HG02571 (cell line): ENCODE measurements at regions not wholly inside any gene's neighbourhood (a gene's known extent, or its start where the extent isn't known, plus 50 kb on each side); places are given as distances from the start of the nearest gene placed in this dataset.

ENCODE experiments used
- ATAC-seq: cut with Tn5 transposase; IDR thresholded peaks from one replicate; pipeline ENCODE4 v1.9.1; 2021; ENCODE audit warnings: mild to moderate bottlenecking, moderate library complexity; ENCODE audit not compliant: unreplicated experiment

GRCh38 chr17:77707546-77707945 lies 251.0 kb upstream of the TNRC6C start:
- no peak for ATAC-seq

GRCh38 chr17:77708049-77708448 lies 250.5 kb upstream of the TNRC6C start:
- ATAC-seq: no peak

- no peak for ATAC-seq
Observed at GRCh38 chr17:77708936-77709335, 249.6 kb upstream of the TNRC6C start.

DNA sequence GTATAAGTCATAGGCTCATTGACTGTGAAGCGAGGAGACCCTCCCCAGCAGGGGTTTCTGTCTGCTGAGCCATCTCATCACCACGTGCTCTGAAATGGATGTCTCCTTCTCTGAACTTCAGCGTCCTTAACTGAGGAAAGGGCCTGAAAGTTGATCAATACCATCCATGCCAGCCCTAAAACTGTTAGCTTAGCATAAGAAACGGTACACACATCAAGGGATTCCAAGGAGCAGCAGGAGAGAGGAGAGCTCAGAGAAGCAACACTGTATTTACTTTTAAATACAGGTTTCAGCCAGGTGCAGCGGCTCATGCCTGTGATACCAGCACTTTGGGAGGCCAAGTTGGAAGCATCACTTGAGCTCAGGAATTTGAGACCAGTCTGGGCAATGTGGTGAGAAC lies 248.9 kb upstream of the TNRC6C start:
- no peak for ATAC-seq

DNA sequence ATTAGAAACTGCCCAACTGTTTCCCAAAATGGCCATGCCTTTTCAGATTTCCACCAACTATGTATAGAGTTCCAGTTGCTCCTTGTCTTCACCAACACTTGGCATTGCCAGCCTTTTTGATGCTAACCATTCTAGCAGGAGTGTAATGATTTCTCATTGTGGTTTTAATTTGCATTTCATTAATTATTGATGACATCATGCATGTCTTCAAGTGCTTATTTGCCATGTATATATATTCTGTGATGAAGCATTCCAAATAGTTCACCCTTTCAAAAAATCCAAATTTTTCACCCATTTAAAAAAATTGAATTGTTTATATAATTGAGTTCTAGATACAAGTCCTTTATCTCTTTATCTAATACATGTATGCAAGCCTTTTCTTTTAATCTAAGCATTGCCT lies 245.9 kb upstream of the TNRC6C start:
- no peak for ATAC-seq

- ATAC-seq: no peak
Observed at GRCh38 chr17:77716289-77716926, 242.1 kb upstream of the TNRC6C start.

- no peak for ATAC-seq
Observed at GRCh38 chr17:77717941-77718668, 240.4 kb upstream of the TNRC6C start.

GRCh38 chr17:77718669-77718961 lies 239.9 kb upstream of the TNRC6C start:
- no peak for ATAC-seq

GRCh38 chr17:77719806-77720205 lies 238.7 kb upstream of the TNRC6C start:
- no peak for ATAC-seq

- ATAC-seq: no peak
Observed at GRCh38 chr17:77720946-77721845, 237.3 kb upstream of the TNRC6C start.

GRCh38 chr17:77721846-77722160 lies 236.7 kb upstream of the TNRC6C start:
- no peak for ATAC-seq

DNA sequence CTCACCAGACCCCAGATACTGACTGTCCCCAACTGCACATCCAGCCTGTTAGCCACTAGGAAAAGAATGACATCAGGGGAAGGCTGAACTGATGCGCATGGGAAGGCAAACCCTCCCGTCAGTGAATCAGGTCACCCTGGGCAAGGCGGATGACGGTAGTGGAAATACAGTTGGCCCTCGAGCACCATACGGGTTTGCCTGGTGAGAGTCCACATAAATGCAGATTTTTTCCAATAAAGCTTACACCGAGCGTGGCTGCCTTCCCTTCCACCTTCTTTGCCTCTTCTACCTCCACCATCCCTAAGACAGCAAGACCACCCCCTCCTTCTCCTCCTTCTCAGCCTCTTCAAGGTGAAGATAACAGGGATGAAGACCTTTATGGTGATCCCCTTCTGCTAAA lies 236.1 kb upstream of the TNRC6C start:
- ATAC-seq: no peak

- ATAC-seq: no peak
Observed at GRCh38 chr17:77723071-77723908, 235.2 kb upstream of the TNRC6C start.

GRCh38 chr17:77723909-77724875 lies 234.3 kb upstream of the TNRC6C start:
- ATAC-seq: no peak

GRCh38 chr17:77724876-77725615 lies 233.5 kb upstream of the TNRC6C start:
- ATAC-seq: no peak

GRCh38 chr17:77725846-77726245 lies 232.7 kb upstream of the TNRC6C start:
- ATAC-seq: no peak

DNA sequence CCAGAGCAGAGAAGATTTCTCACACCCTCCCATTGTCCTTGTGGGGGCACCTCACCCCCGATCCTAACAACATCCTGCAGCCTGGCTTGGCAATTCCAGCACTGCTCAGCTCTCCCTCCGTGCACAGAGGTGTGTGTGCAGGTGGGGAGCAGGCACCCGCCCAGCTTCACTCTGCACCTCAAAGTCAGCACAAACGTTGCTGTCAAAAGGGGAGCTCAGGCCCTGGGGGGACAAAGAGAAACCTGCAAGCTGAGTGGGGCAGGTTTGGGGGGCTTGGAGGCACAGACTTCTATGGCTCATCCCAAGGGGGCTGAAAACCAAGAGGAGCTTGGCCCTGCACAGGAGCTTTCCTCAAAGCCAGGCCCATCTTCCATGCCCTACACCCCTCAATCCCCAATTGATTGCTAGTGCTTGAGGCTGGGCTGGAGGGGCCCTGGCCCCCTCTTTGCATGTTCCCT lies 231.9 kb upstream of the TNRC6C start:
- ATAC-seq: no peak

DNA sequence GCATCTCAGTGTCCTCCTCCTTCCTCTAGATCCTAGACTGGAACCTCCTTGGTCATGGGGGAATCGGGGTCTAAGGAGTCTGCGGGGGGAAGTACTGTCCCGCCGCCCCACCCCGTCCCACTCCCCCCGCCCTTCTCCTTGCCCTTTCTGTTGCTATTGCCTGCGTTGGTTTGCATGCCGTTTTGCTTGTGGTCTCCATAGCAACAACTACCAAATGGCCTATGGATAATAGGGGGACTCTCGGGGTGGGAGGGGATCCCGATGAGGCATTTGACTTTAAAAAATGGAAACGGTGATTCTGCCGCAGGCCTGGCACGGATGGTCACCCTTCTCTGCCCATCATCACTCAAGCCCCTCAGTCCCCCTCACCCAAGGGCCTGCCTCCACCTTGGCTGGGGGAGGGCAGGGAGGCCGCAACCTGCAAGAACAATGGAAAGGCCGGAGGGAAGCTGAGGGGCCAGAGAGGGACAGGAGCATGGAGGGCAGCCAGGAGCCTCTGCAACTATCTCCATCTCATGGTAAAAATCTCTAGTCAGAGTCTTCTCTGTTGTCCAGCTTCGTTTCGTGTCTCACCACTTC lies 231.4 kb upstream of the TNRC6C start:
- ATAC-seq: no peak

DNA sequence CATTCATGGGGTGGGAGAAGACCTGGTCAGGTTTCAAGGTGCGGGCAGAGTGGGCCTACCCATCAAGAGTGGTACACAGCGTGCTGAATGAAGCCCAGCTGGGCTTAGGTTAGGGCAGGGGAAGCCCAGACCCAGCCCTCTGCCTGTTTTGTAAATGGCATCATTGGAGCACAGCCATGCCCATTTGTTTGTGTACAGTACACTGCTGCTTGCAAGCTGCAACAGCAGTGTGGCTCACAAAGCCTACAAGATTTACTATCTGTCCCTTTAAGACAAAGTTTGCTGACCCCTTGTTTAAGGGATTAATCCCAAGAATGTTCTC lies 230.1 kb upstream of the TNRC6C start:
- ATAC-seq: no peak
